Endometrium (tissue), 2 donors: ENCODE measurements at regions not wholly inside any gene's neighbourhood (a gene's known extent, or its start where the extent isn't known, plus 50 kb on each side); places are given as distances from the start of the nearest gene placed in this dataset.
"Not testable (repeated sequence)": the region's sequence is repeated elsewhere in the genome, so short reads cannot be mapped to it uniquely, and the experiment has no call there.

Experiments
- FAIRE-seq: peaks from 2 replicates; lab custom pipeline; 2012; peaks lifted over from hg19 to GRCh38; lab: Jason Lieb, UNC
- donor health status: control.
- donor health status: control.

GRCh38 chr3:95172164-95172943 is 1109.5 kb downstream of the NSUN3 start:
- FAIRE-seq = no peak

- FAIRE-seq = no peak
These were observed 1114.2 kb downstream of the NSUN3 start for GRCh38 chr3:95177096-95177495.

DNA sequence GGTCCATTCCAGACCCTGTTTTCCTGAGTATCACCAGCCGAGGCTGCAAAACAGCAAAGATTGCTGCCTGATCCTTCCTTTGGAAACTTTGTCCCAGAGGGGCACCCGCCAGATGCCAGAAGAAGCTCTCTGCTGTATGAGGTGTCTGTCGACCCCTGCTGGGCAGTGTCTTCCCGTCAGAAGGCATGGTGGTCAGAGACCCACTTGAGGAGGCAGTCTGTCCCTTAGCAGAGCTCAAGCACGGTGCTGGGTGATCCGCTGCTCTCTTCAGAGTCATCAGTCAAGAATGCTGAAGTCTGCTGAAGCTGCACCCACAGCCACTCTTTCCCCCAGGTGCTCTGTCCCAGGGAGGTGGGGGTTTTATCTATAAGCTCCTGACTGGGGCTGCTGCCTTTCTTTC is 1121.2 kb downstream of the NSUN3 start:
- FAIRE-seq = no peak

- FAIRE-seq = no peak
These were observed 1126.5 kb downstream of the NSUN3 start for GRCh38 chr3:95189348-95189747.

GRCh38 chr3:95197661-95198060 is 1134.8 kb downstream of the NSUN3 start:
- FAIRE-seq = no peak

DNA sequence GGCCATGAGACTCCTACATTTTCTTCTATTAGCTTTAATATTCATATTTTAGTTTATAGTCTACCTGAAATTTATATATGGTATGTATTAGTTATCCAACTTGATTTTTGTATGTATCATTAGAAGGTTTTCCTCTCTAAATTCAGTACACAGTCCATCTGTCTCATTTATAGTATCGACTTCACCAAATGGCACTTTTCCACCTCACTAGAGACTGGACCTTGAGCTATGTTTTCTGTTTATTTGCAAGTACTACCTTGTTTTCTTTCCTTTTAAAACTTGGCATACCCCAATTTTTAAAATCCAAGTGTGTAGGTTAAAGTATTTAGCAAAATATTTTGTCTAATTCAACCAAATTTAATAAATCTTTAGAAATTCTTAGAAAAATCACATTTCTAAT is 1137.5 kb downstream of the NSUN3 start:
- no peak for FAIRE-seq

DNA sequence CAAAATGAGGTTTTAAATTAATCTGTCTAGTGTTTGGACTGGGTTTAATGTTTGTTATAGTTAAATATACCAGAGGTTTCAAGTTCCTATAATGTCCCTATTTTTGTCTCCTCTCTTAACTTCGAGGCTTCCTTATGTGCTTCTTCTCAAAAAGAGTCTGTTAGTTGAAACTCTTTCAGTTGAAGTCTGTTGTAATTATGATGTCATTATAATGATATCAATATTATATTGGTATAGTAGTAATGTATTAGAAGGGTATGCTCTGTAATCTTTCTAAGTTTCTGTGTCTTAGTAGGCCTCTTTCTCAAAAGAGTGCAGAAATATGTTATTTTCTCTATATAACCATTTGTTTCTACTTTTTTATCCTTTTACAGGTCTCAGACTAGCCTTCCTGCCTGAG is 1148.0 kb downstream of the NSUN3 start:
- FAIRE-seq = no peak

DNA sequence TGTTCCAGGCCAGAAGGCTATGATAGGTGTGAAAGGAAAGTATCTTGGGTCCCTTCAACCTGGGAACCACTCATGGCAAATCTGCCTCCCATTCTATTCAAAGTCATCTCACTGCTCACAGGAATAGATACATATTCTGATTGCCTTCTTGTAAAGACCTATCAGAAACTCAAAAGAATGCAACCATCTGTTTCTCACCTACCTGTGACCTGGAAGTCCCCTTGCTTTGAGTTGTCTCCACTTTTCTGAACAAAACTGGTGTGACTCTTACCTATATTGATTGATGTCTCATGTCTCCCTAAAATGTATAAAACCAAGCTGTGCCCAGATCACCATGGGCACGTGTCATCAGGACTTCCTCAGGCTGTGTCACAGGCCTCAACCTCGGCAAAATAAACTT is 1149.3 kb downstream of the NSUN3 start:
- FAIRE-seq = no peak

- no peak for FAIRE-seq
These were observed 1152.6 kb downstream of the NSUN3 start for GRCh38 chr3:95215437-95215957.

DNA sequence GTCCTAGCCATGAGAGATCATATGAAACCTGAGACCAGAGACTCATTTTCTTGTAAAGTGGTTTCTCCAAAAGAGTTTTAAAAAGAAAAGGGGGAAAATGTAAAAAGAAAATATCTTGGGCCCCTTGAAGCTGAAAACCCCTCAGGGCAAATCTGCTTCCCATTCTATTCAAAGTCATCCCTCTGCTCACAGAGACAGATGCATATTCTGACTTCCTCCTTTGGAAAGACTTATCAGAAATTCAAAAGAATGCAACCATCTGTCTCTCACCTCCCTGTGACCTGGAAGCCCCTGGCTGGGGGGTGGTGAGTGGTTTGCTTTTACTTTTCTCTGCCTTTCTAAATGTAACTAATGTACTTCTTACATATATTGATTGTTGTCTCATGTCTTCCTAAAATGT is 1154.8 kb downstream of the NSUN3 start:
- no peak for FAIRE-seq

DNA sequence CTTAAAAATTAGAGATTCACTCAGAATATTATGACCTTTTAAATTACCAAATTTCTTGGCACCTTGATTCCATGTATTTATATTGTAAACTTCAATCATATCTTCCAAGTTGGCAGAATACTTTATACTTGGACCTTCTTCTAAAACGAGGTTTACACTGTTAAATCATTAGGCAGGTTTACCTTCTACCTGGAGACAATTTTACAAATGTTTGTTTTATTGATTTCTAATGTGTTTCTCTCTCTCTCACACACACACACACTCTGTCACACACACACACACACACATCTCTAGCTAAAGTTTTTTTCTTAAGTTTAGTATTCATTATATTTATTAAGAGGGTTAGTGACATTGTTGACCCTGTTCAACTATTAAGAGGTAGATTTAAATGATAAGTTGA is 1155.6 kb downstream of the NSUN3 start:
- FAIRE-seq = no peak

GRCh38 chr3:95226437-95226836 is 1163.6 kb downstream of the NSUN3 start:
- FAIRE-seq = no peak

DNA sequence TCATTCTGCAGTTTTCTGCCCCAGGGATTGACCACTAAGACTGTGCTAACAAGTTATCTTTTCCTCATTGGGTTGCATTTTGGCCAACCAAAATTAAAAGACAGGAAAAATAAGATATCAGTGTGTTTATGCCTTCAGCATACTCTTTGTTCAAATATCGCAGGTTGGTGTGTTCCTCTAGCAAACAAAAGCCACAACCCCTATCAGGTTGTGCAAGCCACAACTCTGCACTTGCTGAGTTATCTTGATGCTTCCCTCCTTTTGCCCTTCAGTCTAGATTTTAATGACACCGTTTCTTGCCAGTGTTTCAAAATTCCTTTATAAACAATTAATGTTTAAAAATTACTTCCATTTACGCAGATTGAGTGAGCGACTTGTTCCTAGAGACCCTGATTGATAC is 1164.2 kb downstream of the NSUN3 start:
- FAIRE-seq = no peak

DNA sequence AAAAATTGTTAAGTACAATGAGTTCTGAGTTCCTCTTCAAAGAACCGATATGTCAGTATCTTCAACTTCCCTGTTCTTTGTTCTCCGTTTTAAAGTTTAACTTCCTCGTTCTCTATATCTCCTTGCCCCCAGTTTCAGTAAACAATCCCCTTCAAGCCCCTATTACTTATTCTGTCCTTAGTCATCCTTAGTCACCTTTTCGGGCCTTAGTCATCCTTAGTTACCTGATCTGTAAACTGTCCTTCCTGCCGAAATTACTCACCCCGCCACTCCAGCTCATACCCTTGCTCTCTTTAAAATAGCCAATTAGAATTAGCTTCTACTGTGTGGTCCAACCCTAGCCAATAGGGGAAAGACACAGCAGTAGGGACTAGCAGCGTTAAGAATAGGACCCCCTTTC is 1165.6 kb downstream of the NSUN3 start:
- no peak for FAIRE-seq

GRCh38 chr3:95235916-95236315 is 1173.1 kb downstream of the NSUN3 start:
- FAIRE-seq = no peak

DNA sequence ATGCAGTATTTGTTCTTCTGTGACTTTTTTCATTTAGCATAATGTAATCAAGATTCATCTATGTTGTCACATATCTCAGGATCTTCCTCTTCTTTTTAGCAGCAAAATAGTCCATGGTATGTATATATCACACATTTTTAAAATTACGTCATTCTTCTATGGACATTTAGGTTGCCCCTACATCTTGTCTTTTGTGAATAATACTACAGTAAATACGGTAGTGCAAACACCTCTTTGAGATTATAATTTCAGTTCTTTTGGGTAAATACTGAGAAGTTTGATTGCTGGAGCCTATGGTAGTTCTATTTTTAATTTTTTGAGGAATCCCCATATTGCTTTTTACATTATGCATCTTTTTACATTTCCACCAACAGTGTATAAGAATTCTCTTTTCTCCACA is 1174.9 kb downstream of the NSUN3 start:
- no peak for FAIRE-seq

DNA sequence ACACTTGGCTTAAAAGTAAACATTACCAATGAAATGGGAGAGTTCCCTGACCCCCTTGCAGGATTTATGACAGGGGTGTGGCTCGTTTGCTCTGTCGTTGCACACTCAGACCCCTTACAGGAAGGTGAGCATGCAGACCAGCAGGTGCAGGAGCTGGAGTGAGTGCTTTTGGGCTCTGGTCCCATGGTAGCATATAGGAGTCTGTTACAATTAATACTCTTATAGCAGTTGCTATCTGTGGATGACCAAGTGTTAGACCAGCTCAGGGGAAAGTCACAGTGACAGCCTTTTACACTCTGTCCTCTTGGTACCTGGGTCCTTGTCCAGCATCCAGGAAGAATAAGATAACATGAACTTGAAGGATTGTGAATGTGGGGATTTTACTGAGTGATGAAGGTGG is 1177.5 kb downstream of the NSUN3 start:
- no peak for FAIRE-seq

DNA sequence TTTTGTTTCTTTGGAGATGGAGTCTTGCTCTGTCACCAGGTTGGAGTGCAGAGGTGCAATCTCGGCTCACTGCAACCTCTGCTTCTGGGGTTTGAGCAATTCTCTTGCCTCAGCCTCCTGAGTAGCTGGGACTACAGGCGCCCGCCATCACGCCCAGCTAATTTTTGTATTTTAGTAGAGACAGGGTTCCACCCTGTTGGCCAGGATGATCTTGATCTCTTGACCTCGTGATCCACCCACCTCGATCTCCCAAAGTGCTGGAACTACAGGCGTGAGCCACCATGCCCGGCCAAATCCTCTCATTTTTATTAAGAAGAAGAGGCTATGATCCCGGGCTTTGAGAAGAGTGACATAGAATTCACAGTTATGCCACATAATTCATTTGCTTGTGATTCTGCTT is 1178.4 kb downstream of the NSUN3 start:
- FAIRE-seq = not testable (repeated sequence)

DNA sequence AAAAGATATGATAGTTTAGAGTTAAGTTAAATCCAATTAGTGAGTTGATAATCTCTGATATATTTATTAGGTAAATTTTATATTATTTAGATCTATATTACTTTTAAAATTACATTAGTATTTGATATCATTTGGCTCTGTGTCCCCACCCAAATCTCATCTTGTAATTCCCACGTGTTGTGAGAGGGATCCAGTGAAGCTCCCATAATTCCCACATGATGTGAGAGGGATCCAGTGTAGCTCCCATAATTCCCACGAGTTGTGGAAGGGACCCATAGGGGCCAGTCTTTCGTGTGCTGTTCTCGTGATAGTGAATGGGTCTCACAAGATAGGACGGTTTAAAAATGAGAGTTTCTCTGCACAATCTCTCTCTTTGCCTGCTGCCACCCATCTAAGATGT is 1183.6 kb downstream of the NSUN3 start:
- no peak for FAIRE-seq

- FAIRE-seq = no peak
These were observed 1191.2 kb downstream of the NSUN3 start for GRCh38 chr3:95254061-95254460.

GRCh38 chr3:95254758-95255157 is 1191.9 kb downstream of the NSUN3 start:
- no peak for FAIRE-seq

DNA sequence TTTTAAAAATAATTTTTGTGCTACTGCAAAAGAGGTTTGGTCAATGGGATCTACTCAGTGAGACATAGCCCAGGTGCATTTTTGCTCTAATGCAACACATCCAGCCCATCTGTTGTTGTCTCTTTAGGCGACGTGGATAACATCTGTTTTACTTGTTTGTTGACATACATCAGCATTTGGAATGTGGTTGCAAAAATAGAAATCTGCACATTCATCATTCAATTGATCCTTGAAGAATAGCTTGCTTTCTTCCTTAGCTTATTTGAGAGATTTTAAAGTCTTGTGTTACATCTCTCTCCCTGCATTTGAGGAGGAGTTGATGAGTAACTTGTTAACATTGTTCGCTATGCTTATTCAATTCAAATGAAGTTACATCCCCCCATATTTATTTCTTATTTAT is 1202.3 kb downstream of the NSUN3 start:
- FAIRE-seq = peak; percentile 39

GRCh38 chr3:95271395-95271794 is 1208.5 kb downstream of the NSUN3 start:
- no peak for FAIRE-seq

DNA sequence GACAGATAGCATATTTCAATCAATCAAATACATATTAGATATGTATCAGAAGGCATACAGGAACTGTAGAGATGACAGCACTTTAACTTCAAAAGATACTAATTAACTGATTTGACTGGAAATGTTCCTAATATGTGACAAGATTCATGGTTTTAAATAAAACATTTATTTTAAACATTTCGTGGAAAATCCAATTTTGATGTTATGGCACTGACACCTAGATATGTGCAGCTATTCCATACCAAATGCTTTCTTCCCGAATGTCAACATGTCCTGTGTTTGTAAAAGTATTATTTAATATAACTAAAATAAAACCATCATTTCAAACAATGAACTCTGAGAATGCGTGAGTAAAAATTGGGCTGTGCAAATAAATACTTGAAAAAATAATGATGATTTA is 1209.3 kb downstream of the NSUN3 start:
- no peak for FAIRE-seq
